HG03108 (cell line): ENCODE measurements at regions not wholly inside any gene's neighbourhood (a gene's known extent, or its start where the extent isn't known, plus 50 kb on each side); places are given as distances from the start of the nearest gene placed in this dataset.
"Not testable (repeated sequence)": the region's sequence is repeated elsewhere in the genome, so short reads cannot be mapped to it uniquely, and the experiment has no call there.

Experiments used
- ATAC-seq: cut with Tn5 transposase; IDR thresholded peaks from one replicate; pipeline ENCODE4 v1.9.1; 2021; ENCODE audit warnings: moderate library complexity; ENCODE audit not compliant: unreplicated experiment

DNA sequence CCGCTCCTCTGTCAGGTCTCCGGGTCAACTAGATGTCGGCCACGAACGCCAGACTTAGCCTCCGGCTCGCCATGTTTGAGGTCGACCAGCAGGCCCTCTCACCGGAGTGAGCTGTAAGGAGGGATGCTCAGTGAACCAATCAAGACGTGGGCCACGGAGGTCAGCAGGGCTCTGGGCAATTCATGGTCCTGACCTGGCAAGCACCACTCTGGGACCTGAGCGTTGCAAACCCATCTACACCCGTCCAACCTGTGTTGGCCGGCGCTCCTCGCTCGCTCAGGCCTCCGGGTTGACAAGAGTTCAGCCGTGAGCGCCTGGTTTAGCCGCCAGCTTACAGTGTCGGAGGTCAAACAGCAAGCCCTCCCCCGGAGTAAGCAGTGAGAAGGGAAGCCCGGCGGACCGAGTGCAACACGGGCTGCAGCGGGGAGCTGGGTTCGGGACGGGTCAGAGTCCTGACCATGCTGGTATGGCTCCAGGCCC lies 1361.9 kb downstream of the UQCRFS1 start:
- no peak for ATAC-seq

DNA sequence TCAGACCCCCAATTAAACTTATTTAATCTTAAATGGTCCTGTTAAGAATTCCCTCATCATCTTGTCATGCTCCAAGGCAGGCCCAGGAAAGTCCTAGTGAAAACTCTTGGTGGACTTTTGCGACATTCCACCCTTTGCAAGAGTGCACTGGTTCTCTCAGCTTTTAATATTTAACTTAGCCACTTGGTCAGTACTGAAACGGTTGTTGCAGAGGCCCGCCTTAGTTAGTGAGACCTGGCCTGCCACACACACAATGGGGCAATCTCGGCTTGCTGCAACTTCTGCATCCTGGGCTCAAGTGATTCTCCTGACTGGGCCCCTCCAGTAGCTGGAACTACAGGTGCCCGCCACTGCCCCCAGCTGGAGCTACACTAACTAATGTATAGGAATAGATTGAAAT lies 1366.0 kb downstream of the UQCRFS1 start:
- ATAC-seq, result no peak

DNA sequence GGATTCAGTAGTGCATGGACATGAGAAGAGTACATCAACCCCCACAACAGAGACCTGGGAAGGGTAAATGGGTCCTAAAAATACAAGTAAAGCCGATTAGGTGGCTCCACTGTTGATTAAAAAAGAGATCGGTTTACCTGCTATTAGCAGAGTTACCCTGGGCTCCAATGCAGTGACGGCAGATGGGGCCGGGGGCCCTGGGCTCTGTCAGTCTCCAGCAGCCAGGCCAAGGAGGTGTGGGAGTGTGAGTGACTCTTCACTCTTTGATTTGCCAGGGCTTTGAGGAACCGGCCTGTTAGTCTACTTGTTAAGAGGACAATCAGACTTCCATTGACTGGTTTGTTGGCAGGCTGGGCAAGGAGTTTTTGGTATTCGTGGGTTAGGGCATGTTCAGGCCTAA lies 1368.7 kb downstream of the UQCRFS1 start:
- ATAC-seq, result no peak

DNA sequence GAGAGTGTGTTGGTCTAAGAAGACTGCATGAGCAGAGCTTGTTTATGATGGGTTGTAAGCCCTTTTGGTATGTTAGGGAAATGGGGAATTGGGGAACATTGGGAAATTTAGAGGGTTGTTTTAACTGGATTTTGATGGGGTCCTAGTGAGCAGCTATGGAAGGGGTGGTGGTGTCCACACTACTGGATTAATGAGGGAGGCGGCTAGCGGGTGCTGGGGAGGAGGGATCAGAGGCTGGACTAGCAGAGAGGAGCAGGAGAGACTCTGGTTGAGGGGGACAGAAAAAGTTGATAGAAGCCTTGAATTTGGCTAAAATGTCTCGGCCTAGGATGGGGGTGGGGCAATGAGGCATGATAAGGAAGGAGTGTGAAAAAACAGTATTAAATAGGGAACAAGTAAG lies 1369.1 kb downstream of the UQCRFS1 start:
- no peak for ATAC-seq

DNA sequence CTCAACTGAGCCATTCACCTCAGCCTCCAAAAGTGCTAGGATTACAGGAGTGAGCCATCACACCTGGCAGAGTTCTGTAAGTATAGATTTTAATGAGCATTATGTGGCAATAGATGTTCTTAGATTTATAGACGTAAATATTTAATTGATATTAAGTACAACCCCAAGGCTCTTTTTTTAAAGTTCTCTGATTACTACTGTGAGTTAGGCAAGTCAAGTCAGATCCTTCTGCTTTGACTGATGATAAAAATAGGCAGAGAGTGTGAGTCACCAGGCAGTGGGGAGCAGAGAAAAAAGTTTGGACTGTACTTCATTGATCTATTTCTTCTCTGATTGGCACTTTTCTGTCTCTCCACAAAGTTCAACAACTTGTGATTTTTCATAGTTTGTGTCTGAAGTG lies 1379.9 kb downstream of the UQCRFS1 start:
- no peak for ATAC-seq

DNA sequence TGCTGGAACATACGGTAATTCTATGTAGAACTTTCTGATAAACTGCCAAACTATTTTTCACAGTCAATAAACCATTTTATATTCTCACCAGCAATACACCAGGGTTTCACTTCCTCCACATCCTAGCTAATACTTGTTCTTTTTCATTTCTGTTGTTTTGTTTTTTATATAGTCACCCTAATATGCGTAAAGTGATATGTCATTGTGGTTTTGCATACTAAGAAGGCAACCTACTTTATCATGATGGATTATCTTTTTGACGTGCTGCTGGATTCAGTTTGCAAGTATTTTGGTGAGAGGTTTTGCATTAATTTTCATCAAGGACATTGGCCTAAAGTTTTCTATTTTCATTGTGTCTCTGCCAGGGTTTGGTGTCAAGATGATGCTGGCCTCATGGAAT lies 1384.1 kb downstream of the UQCRFS1 start:
- ATAC-seq, result no peak

DNA sequence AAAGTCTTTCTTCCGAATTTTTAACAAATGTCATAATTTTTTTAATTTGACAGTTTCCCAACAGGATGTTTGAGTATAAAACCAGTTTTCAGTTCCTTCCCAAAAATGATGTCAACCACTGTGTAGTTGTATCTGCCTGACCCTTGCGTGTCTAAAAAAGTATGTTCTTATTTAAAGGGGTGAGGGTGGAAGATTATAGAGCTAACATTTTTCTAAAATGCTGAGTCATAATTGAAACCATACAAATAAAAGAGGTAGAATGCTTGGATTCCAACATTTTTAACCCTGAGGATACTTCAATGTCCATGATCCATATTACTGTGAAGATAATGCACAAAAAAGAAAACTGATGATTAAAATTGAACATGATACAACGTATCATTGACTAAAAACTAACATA lies 1388.8 kb downstream of the UQCRFS1 start:
- no peak for ATAC-seq

DNA sequence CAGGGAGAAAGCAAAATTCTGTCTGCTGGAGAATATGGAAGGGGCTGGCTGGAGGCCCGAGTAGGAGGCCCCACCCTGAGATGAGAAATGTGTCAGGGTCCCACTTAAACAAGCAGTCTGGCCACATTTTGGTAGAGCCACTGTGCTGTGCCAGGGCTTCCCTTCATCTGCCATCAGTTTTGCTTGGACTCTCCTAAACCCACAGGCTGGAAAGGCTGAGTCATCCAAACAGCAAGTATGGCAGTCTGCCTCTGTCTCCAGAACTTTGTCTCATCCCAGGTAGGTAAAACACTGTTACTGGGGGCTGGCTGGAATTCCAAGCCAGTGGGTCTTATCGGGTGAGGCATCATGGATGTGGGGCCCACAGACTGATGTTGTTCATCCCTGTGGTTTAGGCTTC lies 1390.6 kb downstream of the UQCRFS1 start:
- ATAC-seq, result no peak

DNA sequence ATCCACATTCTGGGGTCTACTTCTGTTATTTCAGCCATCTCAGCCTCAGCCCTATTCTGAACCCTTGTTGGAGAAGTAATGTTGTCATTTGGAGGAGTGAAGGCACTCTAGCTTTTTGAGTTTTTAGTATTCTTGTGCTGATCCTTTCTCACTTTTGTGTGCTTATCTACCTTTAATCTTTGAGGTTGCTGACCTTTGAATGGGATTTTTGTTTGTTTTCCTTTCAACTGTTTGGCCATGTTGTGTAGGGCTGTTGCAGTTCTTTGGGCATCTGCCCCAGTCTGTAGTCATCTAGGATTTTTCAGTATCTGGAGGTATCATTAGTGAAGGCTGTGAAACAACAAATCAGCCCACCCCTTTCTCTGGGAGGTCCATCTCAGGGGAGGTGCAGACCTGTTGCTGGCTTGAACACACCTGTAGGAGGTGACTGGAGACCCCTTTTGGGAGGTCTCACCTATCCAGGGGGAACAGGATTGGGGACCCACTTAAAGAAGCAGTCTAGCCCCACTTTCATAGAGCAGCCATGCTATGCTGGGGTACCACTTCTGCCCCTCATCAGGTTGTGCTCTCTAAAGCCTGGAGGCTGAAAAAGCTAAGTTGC lies 1391.4 kb downstream of the UQCRFS1 start:
- no peak for ATAC-seq

DNA sequence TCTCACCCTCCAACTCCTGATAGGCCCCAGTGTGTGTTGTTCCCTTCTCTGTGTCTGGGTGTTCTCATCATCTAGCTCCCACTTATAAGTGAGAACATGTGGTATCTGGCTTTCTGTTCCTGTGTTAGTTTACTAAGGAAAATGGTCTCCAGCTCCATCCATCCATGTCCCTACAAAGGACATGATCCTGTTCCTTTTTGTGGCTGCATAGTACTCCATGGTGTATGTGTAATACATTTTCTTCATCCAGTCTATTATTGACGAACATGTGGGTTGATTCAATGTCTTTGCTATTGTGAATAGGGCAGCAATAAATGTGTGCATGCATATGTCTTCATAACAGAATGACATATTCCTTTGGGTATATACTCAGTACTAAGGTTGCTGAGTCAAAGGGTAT lies 1397.0 kb downstream of the UQCRFS1 start:
- no peak for ATAC-seq

DNA sequence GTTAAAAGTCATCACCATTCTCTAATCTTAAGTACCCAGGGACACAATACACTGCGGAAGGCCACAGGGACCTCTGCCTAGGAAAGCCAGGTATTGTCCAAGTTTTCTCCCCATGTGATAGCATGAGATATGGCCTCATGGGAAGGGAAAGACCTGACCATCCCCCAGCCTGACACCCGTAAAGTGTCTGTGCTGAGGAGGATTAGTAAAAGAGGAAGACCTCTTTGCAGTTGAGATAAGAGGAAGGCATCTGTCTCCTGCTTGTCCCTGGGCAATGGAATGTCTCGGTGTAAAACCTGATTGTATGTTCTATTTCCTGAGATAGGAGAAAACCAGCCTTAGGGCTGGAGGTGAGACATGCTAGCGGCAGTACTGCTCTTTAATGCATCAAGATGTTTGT lies 1398.1 kb downstream of the UQCRFS1 start:
- ATAC-seq, result not testable (repeated sequence)

DNA sequence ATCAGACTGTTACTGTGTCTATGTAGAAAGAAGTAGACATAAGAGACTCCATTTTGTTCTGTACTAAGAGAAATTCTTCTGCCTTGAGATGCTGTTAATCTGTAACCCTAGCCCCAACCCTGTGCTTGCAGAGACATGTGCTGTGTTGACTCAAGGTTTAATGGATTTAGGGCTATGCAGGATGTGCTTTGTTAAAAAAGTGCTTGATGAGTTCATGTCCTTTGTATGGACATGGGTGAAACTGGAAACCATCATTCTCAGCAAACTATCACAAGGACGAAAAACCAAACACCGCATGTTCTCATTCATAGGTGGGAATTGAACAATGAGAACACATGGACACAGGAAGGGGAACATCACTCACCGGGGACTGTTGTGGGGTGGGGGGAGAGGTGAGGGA lies 1398.7 kb downstream of the UQCRFS1 start:
- not testable (repeated sequence) for ATAC-seq

DNA sequence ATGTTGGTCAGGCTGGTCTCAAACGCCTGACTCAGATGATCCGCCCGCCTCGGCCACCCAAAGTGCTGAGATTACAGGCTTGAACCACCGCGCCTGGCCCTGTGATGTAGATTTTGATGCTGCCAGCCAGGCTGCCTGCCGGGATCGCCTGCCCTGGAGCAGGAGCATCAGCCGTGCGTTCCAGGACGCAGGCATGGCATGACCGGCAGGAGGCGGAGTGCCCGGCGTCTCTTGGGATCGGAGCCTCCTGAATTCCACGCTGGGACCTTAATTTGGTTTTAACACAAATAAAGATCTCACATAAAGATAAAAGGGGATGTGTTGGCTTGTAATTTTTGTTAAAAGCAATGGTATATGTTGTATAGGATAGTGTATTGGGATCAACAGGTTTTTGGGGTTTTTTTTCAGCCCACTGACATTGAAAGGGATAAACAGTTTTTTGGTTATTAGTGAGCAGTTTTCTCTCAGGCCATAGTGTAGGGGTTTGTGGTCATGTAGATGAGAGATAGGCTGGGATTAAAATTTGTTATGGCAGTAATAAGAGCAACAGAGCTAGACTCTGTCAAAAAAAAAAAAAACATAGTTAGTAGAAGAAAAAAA lies 1406.4 kb downstream of the UQCRFS1 start:
- no peak for ATAC-seq

DNA sequence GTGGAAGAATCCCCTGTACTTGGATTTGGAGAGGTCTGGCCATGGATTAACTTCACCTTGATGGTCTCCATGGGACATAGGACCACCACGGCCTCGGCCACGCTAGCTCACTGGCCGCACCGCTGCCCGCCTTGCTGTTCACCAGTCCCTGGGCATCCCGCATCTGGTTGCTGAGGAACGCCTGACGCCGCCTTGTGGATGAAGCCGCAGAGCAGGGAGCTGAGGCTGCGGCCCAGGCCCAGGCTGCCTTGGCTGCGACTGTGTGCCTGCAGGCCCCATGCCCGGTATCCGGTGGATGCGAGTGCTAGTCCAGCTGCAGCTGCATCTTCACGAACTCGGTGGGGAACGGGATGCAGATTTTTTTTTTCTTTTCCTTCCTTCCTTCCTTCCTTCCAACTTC lies 1407.1 kb downstream of the UQCRFS1 start:
- no peak for ATAC-seq

DNA sequence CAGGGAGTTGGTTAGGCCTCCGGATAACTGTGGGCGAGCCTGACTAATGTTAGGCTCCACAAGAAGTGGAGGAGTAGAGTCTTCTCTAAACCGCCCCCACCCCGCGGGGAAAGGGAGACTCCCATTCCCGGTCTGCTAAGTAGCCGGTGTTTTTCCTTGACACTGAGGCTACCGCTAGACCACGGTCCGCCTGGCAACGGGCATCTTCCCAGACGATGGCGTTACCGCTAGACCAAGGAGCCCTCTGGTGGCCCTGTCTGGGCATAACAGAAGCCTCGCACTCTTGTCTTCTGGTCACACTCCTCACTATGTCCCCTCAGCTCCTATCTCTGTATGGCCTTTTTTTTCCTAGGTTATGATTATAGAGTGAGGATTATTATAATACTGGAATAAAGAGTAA lies 1410.7 kb downstream of the UQCRFS1 start:
- not testable (repeated sequence) for ATAC-seq

DNA sequence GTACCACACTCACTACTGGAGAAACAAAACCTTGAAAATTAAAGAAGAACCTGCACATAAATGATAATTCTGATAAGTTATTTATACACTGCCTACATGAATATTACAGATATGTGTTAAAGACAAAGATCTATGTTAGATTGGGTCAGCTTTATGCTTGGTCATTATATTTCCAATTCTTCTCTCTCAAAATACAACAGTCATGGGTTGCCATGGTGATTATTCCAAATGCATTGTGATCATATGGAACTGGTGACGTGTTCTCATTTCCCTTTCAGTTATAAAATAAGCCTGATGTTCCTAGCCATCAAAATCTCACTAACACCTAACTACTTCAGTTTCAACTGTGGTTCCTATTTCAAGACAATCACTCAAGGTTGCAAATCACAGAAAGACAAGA lies 1416.4 kb downstream of the UQCRFS1 start:
- no peak for ATAC-seq

DNA sequence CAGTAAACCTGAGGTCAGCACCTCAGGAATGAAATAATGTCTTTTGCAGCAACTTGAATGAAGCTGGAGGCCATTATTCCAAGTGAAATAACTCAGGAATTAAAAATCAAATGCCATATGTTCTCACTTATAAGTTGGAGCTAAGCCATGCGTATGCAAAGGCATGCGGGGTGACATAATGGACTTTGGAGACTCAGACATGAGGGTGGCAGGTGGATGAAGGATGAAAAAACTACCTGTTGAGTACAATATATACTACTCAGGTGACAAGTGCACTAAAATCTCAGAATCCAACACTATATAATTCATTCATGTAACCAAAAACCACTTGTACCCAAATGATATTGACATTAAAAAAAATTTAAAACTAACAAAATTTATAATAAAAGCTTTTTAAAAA lies 1416.9 kb downstream of the UQCRFS1 start:
- no peak for ATAC-seq

DNA sequence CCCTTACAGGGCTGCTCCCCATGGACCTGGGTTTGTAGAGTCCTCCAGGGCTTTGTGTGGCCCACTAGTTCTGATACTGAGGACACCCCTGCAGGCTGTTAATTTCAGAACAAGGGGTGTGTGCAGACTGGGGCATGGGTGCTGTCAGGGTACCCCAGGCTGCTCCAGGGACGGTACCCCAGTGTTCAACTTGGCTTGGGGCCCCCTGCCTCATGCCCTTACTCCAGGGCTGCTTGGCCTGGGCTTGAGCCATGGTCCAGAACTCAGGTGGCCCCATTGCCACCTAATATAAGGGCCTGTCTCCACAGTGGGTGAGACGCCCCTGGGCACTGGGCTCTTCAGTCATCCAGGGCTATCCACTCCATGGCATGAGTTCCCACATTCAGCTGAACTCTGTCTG lies 1417.6 kb downstream of the UQCRFS1 start:
- no peak for ATAC-seq

DNA sequence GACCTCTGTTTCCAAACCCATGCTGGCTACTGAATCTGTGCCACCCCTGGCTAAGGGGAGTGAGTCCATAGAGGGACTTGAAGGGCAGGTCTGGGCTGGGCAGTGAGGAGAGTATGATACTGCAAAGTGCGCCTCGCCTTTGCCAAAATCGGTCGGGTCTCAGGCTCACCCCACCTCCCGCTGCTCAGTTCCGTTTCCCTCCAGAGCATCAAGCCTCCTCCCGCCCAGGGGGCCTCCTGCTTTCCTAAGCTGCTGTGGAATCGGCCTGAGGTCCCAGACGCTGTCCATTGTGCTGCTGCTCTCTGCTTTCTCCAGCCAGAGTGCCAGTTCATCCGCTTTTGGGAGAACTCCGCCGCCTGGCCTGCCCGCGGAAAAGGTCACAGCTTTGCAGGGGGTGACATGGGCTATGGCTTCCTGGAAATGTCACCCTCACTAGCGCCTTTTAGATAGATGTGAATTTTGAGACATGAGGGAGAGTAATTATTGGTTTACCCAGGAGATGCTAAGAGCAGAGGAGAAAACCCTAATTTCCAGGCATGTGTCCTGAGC lies 1418.4 kb downstream of the UQCRFS1 start:
- no peak for ATAC-seq

DNA sequence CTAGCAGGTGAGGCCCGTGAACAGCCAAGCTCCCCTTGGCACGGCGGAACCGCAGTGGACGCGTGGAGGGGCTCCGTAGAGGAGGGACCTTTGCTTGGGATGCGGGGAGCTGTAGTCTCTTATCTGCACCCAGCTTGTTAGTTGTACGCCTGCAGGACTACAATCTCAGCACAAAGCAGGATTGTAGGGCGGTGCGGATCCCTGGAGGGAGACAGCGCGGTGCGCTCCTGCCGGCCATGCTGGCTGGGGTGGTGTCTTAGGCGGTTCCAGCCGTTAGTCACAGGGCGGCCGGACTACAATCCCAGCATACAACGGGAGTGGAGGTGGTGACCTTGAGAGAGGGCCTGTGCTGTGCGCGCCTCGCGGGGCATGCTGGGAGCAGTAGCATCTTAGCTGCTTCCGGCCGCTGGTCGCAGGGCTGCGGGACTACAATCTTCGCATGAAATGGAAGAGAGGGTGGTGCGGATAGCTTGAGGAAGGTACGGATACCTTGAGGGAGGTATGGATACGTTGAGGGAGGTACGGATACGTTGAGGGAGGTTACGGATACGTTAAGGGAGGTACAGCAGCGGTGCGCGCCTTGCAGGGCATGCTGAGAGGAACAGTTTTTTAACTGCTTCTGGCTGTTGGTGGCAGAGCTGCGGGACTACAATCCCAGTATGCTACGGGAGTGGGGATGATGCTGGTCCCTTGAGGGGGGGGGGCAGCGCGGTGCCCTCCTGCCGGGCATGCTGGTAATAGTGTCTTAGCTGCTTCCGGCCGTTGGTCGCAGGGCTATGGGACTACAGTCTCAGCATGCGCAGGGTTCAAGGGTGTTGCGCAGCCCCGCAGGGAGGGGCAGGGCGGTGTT lies 1419.1 kb downstream of the UQCRFS1 start:
- peak; percentile 82 for ATAC-seq

DNA sequence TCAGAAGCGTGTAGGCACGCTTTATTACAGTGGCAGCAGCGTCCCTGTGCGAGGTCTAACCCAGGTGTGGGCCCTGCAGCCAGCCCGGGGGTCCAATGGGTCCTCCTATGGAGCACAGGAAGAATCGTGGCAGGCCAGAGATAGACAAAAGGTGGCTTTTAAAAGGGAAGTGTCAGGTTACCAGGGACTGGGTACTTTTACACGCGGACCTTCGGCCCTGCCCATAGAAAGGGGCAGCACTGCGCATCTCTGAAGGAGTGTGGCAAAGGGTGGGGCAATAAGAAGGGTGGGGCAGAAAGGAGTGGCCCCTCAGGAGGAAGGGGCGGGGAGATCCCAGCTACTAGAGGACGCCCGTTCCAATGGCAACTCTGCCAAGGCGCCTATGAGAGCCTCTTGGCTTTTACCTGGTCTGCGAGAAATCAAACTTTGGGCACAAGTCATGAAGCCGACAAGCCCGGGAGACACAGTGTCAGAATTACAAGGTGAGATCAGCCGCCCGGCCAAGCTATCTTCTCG lies 1419.8 kb downstream of the UQCRFS1 start:
- peak; percentile 74 for ATAC-seq
